K562 (cell line): ENCODE measurements at regions not wholly inside any gene's neighbourhood (a gene's known extent, or its start where the extent isn't known, plus 50 kb on each side); places are given as distances from the start of the nearest gene placed in this dataset. TPM values are rescaled to one million over a fixed set of nuclear protein-coding genes. Genes with fewer than 3 reads are reported as not detected.

Experiments used
- small RNA-seq: library from RNA; depleted of rRNA; stranded (forward); fragments of <200 nt; gene quantifications from one replicate; pipeline ENCODE3, GENCODE V24; 2014

Small RNA genes in the stretch of these regions (small RNA-seq; reads per million reads assigned to genes)
- not detected for gene AC092470.1
- gene AC135001.1, result not detected
- gene MRPS18CP4, result not detected
- gene RNU6-491P, result not detected
